ENCODE measurements at regions not wholly inside any gene's neighbourhood (a gene's known extent, or its start where the extent isn't known, plus 50 kb on each side); places are given as distances from the start of the nearest gene placed in this dataset.

DNA sequence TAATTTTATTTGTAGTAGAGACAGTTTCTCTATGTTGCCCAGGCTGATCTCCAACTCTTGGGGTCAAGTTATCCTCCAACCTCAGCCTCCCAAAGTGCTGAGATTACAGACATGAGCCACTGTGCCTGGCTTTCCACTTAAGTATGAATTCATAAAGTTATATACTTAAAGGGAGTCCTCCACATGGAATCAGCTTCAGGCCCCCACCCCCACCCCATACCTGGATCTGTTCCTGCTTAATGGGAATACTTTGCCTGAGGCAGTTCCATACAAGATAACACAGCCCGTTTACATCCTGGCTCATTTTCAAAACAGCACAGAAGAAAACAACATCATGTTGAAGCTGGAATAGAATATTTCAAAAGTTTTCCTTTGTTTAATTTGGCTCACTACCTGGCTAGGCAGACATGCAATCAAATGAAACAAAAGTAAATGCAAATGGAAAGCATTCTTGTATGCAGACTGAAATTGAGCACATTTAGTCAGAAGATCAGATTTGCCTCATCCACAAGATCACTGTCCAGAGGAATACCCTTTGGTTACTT lies 82.4 kb downstream of the FAT3 start:
- H3K4me2 ChIP-seq (ENCODE audit: insufficient read depth, low read length), result no peak overlapping the region
- DNase-seq (ENCODE audit: extremely low read depth in 1 of 4, low spot score in 3 of 4) (no peak), FAIRE-seq (no peak), ATAC-seq (no peak)
- CTCF ChIA-PET (ENCODE audit: low intra/inter-chr PET ratio), result no interaction called here
- no peaks in the 10 kb centered on the region for H3K9me1 ChIP-seq (ENCODE audit: control insufficient read depth, insufficient read depth, low read length)
- no peak overlapping the region for H3K4me3 ChIP-seq
- no TSS peak for BruUV-seq (replicated peaks)
- H3K27me3 ChIP-seq (ENCODE audit: control insufficient read depth in 2 of 2, insufficient read depth in 2 of 2, low read length in 2 of 2), result no peaks in the 10 kb centered on the region
- WGBS (ENCODE audit: insufficient coverage, low coverage, missing lambda C conversion rate), result 0% methylated on average over 1 of the region's 1 CpG
- POLR2A ChIA-PET, result interaction anchor here (0.7 kb wide), 1 partner anchor 107 kb away, joined by 3 read pairs; no protein-coding TSS in a partner anchor
- H3K9me3 ChIP-seq (replicated peaks; ENCODE audit: control insufficient read depth, insufficient read depth, low read depth, low read length), result no peaks in the 10 kb centered on the region
- intact Hi-C loops (cut with micrococcal nuclease) (no loop called here), in situ Hi-C loops (cut with MboI) (no loop called here)
- H3K79me2 ChIP-seq (ENCODE audit: control insufficient read depth, insufficient read depth, low read length), result no peaks in the 10 kb centered on the region
- no peaks in the 10 kb centered on the region for H4K20me1 ChIP-seq (replicated peaks; ENCODE audit: control insufficient read depth, insufficient read depth, low read length)
- no peak overlapping the region for H2AFZ ChIP-seq (ENCODE audit: low read depth, low read length)
- no peak overlapping the region for H3K27ac ChIP-seq (ENCODE audit: extremely low read depth, low read depth, low read length)
- H3K9ac ChIP-seq (ENCODE audit: insufficient read depth in 1 of 2, low read depth in 2 of 2, low read length in 2 of 2), result no peak overlapping the region
- no peaks in the 10 kb centered on the region for H3K36me3 ChIP-seq (ENCODE audit: control insufficient read depth, insufficient read depth, low read length)
- TF ChIP-seq, protein P1, sequence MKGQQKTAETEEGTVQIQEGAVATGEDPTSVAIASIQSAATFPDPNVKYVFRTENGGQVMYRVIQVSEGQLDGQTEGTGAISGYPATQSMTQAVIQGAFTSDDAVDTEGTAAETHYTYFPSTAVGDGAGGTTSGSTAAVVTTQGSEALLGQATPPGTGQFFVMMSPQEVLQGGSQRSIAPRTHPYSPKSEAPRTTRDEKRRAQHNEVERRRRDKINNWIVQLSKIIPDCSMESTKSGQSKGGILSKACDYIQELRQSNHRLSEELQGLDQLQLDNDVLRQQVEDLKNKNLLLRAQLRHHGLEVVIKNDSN (CRISPR knock-in tag; IDR thresholded peaks at IDR 0.05), result no peak
- TF ChIP-seq THRAP3 (IDR thresholded peaks at IDR 0.05; ENCODE audit: borderline replicate concordance) (no peak), ZNF778 (CRISPR knock-in tag; IDR thresholded peaks at IDR 0.05) (no peak), SETDB1 (IDR thresholded peaks at IDR 0.05; ENCODE audit: low read length) (no peak), POU5F1 (IDR thresholded peaks at IDR 0.05; ENCODE audit: borderline replicate concordance, low read depth, low read length, partially characterized antibody) (no peak)
- no peaks in the 10 kb centered on the region for H3K4me1 ChIP-seq (replicated peaks in 1 of 2; ENCODE audit: control insufficient read depth in 2 of 2, insufficient read depth in 2 of 2, low read length in 2 of 2)

- CTCF ChIA-PET (ENCODE audit: low intra/inter-chr PET ratio), result no interaction called here
- BruUV-seq (replicated peaks), result no TSS peak
- Histone ChIP-seq H3K27ac (ENCODE audit: extremely low read depth, low read depth, low read length) (no peak overlapping the region), H3K9ac (ENCODE audit: insufficient read depth in 1 of 2, low read depth in 2 of 2, low read length in 2 of 2) (no peak overlapping the region), H3K9me1 (ENCODE audit: control insufficient read depth, insufficient read depth, low read length) (no peaks in the 10 kb centered on the region), H2AFZ (ENCODE audit: low read depth, low read length) (no peak overlapping the region), H3K9me3 (replicated peaks; ENCODE audit: control insufficient read depth, insufficient read depth, low read depth, low read length) (no peaks in the 10 kb centered on the region), H3K27me3 (ENCODE audit: control insufficient read depth in 2 of 2, insufficient read depth in 2 of 2, low read length in 2 of 2) (no peaks in the 10 kb centered on the region), H4K20me1 (replicated peaks; ENCODE audit: control insufficient read depth, insufficient read depth, low read length) (no peaks in the 10 kb centered on the region), H3K4me2 (ENCODE audit: insufficient read depth, low read length) (no peak overlapping the region), H3K4me1 (replicated peaks in 1 of 2; ENCODE audit: control insufficient read depth in 2 of 2, insufficient read depth in 2 of 2, low read length in 2 of 2) (no peaks in the 10 kb centered on the region), H3K79me2 (ENCODE audit: control insufficient read depth, insufficient read depth, low read length) (no peaks in the 10 kb centered on the region), H3K4me3 (no peak overlapping the region), H3K36me3 (ENCODE audit: control insufficient read depth, insufficient read depth, low read length) (no peaks in the 10 kb centered on the region)
- POLR2A ChIA-PET, result no interaction called here
- no peak for FAIRE-seq
- TF ChIP-seq ATF1 (CRISPR knock-in tag; IDR thresholded peaks at IDR 0.05) (no peak), ATF1 (tag; IDR thresholded peaks at IDR 0.05) (no peak), CBX3 (IDR thresholded peaks at IDR 0.05; ENCODE audit: borderline replicate concordance in 1 of 2, low read length in 2 of 2) (no peak), GABPB1 (CRISPR knock-in tag; IDR thresholded peaks at IDR 0.05) (no peak), MCM5 (IDR thresholded peaks at IDR 0.05; ENCODE audit: low read depth) (no peak), FOXJ2 (tag; IDR thresholded peaks at IDR 0.05) (no peak)
- intact Hi-C loops (cut with micrococcal nuclease), result no loop called here
- no peak for DNase-seq (ENCODE audit: extremely low read depth in 1 of 4, low spot score in 3 of 4)
- no peak for ATAC-seq
- in situ Hi-C loops (cut with MboI), result no loop called here
These were observed 83.7 kb downstream of the FAT3 start for GRCh38 chr11:92308366-92308765.

All from K562 (cell line).